ENCODE measurements at regions not wholly inside any gene's neighbourhood (a gene's known extent, or its start where the extent isn't known, plus 50 kb on each side); places are given as distances from the start of the nearest gene placed in this dataset.

DNA sequence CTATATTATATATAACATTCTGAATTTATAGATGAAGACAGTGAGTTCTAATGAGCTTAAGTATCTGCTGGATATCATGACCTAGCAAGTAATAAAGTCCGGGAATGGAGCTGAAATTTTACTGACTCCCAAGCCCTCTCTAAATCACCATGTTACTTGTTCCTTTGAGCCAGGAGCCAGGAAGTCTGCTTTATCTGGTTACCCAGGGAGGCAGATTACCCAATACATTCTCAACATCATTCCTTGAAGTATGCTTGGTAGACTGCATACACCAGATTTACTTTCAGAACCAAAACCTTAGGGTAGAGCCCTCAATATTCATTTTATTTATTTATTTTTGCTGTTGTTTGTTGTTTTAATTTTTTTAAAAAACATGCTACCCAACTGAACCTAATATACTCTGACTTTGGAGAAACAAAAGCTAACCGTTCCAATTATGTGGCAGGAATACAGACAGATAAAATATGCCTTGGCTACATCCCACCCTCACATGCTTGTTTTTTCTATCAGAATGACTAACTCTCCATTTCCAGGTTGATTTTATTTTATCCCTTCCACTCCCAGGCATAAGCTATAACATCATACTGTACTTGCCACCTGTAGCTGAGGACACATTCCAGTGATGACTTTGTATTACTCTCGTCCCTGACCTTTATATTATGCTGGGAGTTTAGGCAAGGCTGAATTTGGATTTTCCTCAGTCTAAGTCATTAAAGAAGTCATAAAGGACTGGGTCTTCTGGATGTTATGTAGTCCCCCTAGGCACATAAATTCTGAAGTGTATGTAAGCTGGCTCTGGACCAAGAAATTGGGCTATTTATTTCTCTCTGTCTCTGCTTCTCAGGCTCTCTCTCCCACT, 82.0 kb downstream of the YIPF5 start:
- WGBS, 2 donors: 71 to 86% methylated on average over 3 of the region's 3 CpGs
- H3K4me3 ChIP-seq (ENCODE audit: low read length in 2 of 2): no peak overlapping the region
- no peaks in the 10 kb centered on the region for H3K4me1 ChIP-seq (ENCODE audit: control insufficient read depth in 1 of 2, insufficient read depth in 2 of 2, low read length in 2 of 2)
- intact Hi-C loops (cut with DNase I): no loop called here
- H3K27me3 ChIP-seq (ENCODE audit: control insufficient read depth in 1 of 2, insufficient read depth in 2 of 2, low read length in 1 of 2): no peaks in the 10 kb centered on the region
- H3K9me3 ChIP-seq (ENCODE audit: control insufficient read depth, low read length): no peaks in the 10 kb centered on the region
- no peak for DNase-seq
- no peak overlapping the region for H3K27ac ChIP-seq (ENCODE audit: low read depth in 1 of 2, low read length in 2 of 2)
- no peaks in the 10 kb centered on the region for H3K36me3 ChIP-seq (ENCODE audit: control insufficient read depth in 1 of 2, insufficient read depth in 2 of 2, low read length in 1 of 2)
- ATAC-seq (ENCODE audit: low FRiP score): no peak

DNA sequence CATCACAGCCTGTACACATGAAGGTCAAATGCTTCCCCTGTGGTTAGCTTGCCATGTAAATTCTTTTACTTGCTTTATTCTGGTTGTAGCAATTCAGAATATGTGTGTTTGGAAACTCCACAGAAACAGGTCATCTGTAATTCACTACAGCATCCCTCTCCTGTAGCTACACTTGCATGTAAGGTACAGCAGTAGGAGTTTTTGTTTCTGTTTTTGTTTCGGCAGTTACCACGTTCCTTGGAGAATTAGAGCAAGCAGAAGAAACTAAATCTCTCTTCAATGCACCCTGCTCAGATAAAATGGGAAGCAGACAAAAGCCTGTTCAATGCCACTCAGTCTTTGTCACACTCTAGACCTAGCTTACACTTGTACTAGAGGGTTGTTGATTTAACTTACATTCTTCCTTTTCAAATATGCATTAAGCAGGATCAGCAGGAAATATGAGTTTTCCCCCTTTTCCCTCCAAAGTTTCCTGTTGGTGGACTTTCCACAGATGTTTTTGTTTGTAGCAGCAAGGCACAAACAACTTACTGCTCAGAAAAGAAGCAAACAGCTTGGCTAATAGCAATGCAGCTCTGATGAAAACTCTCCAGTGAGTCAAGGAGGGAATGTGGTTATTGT, 80.9 kb downstream of the YIPF5 start:
- ATAC-seq (ENCODE audit: low FRiP score) (no peak), DNase-seq (no peak)
- 30 to 36% methylated on average over 2 of the region's 2 CpGs for WGBS, 2 donors
- H3K4me1 ChIP-seq (ENCODE audit: control insufficient read depth in 1 of 2, insufficient read depth in 2 of 2, low read length in 2 of 2): no peaks in the 10 kb centered on the region
- no peak overlapping the region for H3K27ac ChIP-seq (ENCODE audit: low read depth in 1 of 2, low read length in 2 of 2)
- no peaks in the 10 kb centered on the region for H3K27me3 ChIP-seq (ENCODE audit: control insufficient read depth in 1 of 2, insufficient read depth in 2 of 2, low read length in 1 of 2)
- intact Hi-C loops (cut with DNase I): no loop called here
- H3K4me3 ChIP-seq (ENCODE audit: low read length in 2 of 2): no peak overlapping the region
- no peaks in the 10 kb centered on the region for H3K9me3 ChIP-seq (ENCODE audit: control insufficient read depth, low read length)
- no peaks in the 10 kb centered on the region for H3K36me3 ChIP-seq (ENCODE audit: control insufficient read depth in 1 of 2, insufficient read depth in 2 of 2, low read length in 1 of 2)

DNA sequence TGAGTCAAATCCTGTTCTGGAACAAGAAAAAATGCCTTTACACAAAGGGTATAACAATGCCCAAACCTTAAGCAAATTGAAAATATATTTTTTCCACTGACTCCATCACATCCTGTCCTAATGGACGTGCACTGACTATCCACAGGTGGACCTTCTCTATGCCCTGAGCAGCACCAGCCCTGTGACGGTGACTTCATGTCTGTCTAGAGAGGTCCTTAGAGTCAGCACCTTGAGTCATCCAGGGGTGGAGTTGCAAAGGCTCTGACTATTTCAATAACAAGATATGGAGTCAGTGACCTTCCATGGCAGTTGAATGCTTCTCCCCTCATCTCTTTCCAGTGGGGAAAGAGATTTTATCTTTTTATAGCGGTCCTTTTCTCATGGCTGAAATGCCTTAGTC, 78.0 kb downstream of the YIPF5 start:
- DNase-seq (no peak), ATAC-seq (ENCODE audit: low FRiP score) (no peak)
- intact Hi-C loops (cut with DNase I): no loop called here
- no peaks in the 10 kb centered on the region for H3K27me3 ChIP-seq (ENCODE audit: control insufficient read depth in 1 of 2, insufficient read depth in 2 of 2, low read length in 1 of 2)
- H3K36me3 ChIP-seq (ENCODE audit: control insufficient read depth in 1 of 2, insufficient read depth in 2 of 2, low read length in 1 of 2): no peaks in the 10 kb centered on the region
- WGBS, 2 donors: 96 to 100% methylated on average over 3 of the region's 3 CpGs
- no peak overlapping the region for H3K27ac ChIP-seq (ENCODE audit: low read depth in 1 of 2, low read length in 2 of 2)
- peaks cover 2% of the 10 kb centered on the region for H3K9me3 ChIP-seq (ENCODE audit: control insufficient read depth, low read length)
- H3K4me3 ChIP-seq (ENCODE audit: low read length in 2 of 2): no peak overlapping the region
- no peaks in the 10 kb centered on the region for H3K4me1 ChIP-seq (ENCODE audit: control insufficient read depth in 1 of 2, insufficient read depth in 2 of 2, low read length in 2 of 2)

DNA sequence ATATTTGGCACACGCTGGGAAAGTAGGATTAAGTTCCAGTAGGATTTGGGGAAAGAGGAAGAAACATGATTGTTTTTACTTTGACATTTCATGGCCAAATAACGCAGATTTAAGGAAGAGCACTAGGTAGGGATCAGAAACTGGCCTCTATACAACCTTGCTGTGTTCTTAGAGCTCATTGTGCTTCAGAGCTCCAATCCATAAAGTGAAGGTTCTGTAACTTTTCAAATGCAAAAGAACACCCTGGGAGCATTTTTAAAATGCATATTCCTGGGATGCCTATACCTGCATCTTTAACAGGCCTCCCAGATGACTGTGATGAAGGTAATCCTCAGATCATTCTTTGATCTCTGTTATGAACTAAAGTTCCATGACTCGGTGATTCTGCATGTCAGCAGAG, 77.1 kb downstream of the YIPF5 start:
- H3K27me3 ChIP-seq (ENCODE audit: control insufficient read depth in 1 of 2, insufficient read depth in 2 of 2, low read length in 1 of 2): no peaks in the 10 kb centered on the region
- H3K36me3 ChIP-seq (ENCODE audit: control insufficient read depth in 1 of 2, insufficient read depth in 2 of 2, low read length in 1 of 2): no peaks in the 10 kb centered on the region
- ATAC-seq (ENCODE audit: low FRiP score): no peak
- H3K4me3 ChIP-seq (ENCODE audit: low read length in 2 of 2): no peak overlapping the region
- no peak for DNase-seq
- H3K9me3 ChIP-seq (ENCODE audit: control insufficient read depth, low read length): peaks cover 2% of the 10 kb centered on the region
- intact Hi-C loops (cut with DNase I): no loop called here
- no peak overlapping the region for H3K27ac ChIP-seq (ENCODE audit: low read depth in 1 of 2, low read length in 2 of 2)
- no peaks in the 10 kb centered on the region for H3K4me1 ChIP-seq (ENCODE audit: control insufficient read depth in 1 of 2, insufficient read depth in 2 of 2, low read length in 2 of 2)
- WGBS, 2 donors: 88 to 89% methylated on average over 3 of the region's 3 CpGs

DNA sequence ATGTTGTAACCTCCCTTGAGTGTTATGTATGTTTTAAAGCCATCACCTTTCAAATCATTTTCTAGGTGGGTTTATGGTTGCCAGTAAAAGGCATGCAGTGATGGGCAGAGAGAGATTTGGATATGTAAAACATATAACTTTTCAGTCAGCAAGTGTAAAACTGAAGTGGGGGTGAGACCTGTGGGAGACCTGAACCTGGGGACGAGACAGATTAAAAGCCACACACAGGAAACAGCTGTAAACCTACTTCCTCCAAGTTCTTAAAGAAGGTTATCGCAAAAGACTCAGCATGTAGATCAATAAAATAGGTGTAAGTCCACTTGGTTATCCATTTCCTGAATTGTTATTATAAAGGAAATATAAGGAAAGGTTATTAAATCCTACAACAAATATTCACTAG, 76.6 kb downstream of the YIPF5 start:
- DNase-seq (no peak), ATAC-seq (ENCODE audit: low FRiP score) (no peak)
- Histone ChIP-seq H3K27ac (ENCODE audit: low read depth in 1 of 2, low read length in 2 of 2) (no peak overlapping the region), H3K27me3 (ENCODE audit: control insufficient read depth in 1 of 2, insufficient read depth in 2 of 2, low read length in 1 of 2) (no peaks in the 10 kb centered on the region), H3K4me1 (ENCODE audit: control insufficient read depth in 1 of 2, insufficient read depth in 2 of 2, low read length in 2 of 2) (no peaks in the 10 kb centered on the region), H3K9me3 (ENCODE audit: control insufficient read depth, low read length) (peaks cover 2% of the 10 kb centered on the region), H3K36me3 (ENCODE audit: control insufficient read depth in 1 of 2, insufficient read depth in 2 of 2, low read length in 1 of 2) (no peaks in the 10 kb centered on the region), H3K4me3 (ENCODE audit: low read length in 2 of 2) (no peak overlapping the region)
- 90 to 92% methylated on average over 2 of the region's 2 CpGs for WGBS, 2 donors
- intact Hi-C loops (cut with DNase I): no loop called here

DNA sequence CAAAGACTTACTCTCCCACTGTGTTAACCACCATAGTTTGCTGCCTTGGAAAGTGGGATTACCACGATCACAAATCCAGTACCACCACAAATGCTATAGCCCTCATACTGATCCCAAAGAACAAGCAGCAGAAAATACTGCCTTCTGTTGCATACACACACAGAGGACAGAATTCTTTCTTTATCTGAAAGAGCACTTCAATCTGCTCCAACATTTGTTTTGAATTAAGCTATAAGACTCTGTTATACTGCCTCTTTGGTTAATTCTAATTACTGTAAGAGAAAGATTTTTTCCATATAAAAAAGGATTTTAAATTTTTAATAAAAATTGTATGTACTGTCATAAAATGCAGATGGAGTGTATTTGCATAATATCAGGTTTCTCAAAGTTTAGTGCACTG, 69.8 kb downstream of the YIPF5 start:
- ATAC-seq (ENCODE audit: low FRiP score): no peak
- no peak overlapping the region for H3K4me3 ChIP-seq (ENCODE audit: low read length in 2 of 2)
- intact Hi-C loops (cut with DNase I): no loop called here
- H3K27me3 ChIP-seq (ENCODE audit: control insufficient read depth in 1 of 2, insufficient read depth in 2 of 2, low read length in 1 of 2): no peaks in the 10 kb centered on the region
- 90 to 96% methylated on average over 1 of the region's 1 CpG for WGBS, 2 donors
- H3K4me1 ChIP-seq (ENCODE audit: control insufficient read depth in 1 of 2, insufficient read depth in 2 of 2, low read length in 2 of 2): no peaks in the 10 kb centered on the region
- H3K9me3 ChIP-seq (ENCODE audit: control insufficient read depth, low read length): no peaks in the 10 kb centered on the region
- no peaks in the 10 kb centered on the region for H3K36me3 ChIP-seq (ENCODE audit: control insufficient read depth in 1 of 2, insufficient read depth in 2 of 2, low read length in 1 of 2)
- H3K27ac ChIP-seq (ENCODE audit: low read depth in 1 of 2, low read length in 2 of 2): no peak overlapping the region
- DNase-seq: no peak

DNA sequence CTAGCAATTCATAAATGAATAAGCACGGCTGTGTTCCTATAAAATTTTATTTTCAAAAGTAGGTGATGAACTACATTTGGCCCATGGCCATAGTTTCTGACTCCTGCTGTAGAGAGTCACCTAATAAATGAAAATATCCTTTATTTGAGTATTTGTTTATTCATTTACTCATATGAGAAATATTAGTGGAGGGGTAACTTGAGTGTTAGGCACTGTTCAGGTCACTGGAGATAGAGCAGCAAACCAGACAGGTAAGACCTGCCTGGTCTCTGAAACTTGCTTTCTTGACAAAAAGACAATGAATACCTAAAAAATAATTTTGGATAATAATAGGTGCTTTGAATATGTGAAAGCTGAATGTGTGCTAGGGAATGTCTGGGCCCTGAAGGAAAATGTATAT, 68.8 kb downstream of the YIPF5 start:
- intact Hi-C loops (cut with DNase I): no loop called here

DNA sequence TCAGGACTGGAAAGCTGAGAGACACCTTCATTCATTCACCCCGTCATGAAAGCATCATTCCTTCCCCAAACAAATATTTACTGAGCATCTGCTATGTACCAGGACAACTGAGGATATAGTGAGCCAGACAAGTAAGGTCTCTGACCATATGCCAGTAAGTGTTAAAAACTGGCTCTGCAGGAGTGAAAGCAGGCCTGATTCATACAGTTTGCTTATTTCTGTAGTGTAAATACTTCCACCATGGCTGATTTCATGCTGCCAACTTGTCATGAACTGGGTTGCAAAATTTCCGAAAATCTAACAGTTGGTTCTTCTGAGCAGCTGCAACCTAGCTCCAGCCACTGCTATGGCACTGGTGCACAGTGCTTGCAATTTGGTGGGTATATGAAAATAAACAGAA, 68.1 kb downstream of the YIPF5 start:
- 88 to 92% methylated on average over 2 of the region's 2 CpGs for WGBS, 2 donors
- Histone ChIP-seq H3K4me3 (ENCODE audit: low read length in 2 of 2) (no peak overlapping the region), H3K9me3 (ENCODE audit: control insufficient read depth, low read length) (no peaks in the 10 kb centered on the region), H3K27me3 (ENCODE audit: control insufficient read depth in 1 of 2, insufficient read depth in 2 of 2, low read length in 1 of 2) (no peaks in the 10 kb centered on the region), H3K36me3 (ENCODE audit: control insufficient read depth in 1 of 2, insufficient read depth in 2 of 2, low read length in 1 of 2) (no peaks in the 10 kb centered on the region), H3K4me1 (ENCODE audit: control insufficient read depth in 1 of 2, insufficient read depth in 2 of 2, low read length in 2 of 2) (no peaks in the 10 kb centered on the region), H3K27ac (ENCODE audit: low read depth in 1 of 2, low read length in 2 of 2) (no peak overlapping the region)
- DNase-seq (no peak), ATAC-seq (ENCODE audit: low FRiP score) (no peak)
- intact Hi-C loops (cut with DNase I): no loop called here

More for the DNA sequence above, 68.8 kb downstream of the YIPF5 start:
- Histone ChIP-seq H3K36me3 (ENCODE audit: control insufficient read depth in 1 of 2, insufficient read depth in 2 of 2, low read length in 1 of 2) (no peaks in the 10 kb centered on the region), H3K27me3 (ENCODE audit: control insufficient read depth in 1 of 2, insufficient read depth in 2 of 2, low read length in 1 of 2) (no peaks in the 10 kb centered on the region), H3K27ac (ENCODE audit: low read depth in 1 of 2, low read length in 2 of 2) (no peak overlapping the region), H3K9me3 (ENCODE audit: control insufficient read depth, low read length) (no peaks in the 10 kb centered on the region), H3K4me1 (ENCODE audit: control insufficient read depth in 1 of 2, insufficient read depth in 2 of 2, low read length in 2 of 2) (no peaks in the 10 kb centered on the region), H3K4me3 (ENCODE audit: low read length in 2 of 2) (no peak overlapping the region)
- ATAC-seq (ENCODE audit: low FRiP score) (no peak), DNase-seq (no peak)
- 89 to 91% methylated on average over 1 of the region's 1 CpG for WGBS, 2 donors

DNA sequence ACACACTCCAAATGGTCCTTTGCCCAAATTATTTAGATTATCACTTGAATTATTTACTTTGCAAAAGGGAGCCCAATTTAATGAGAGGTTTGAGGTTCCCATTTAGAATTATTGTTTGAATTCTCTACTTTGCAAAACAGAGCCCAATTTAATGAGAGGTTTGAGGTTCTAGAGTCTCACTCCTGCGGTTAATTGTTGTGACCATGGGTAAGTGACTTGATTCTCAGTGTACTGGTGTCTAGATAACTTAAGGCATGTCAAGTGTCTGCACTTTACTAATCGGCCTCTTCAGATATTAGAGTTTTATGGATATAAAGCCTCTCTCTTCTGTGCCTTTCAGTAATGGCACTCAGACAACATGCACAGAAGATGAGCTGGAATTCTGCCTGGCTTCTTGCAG, 67.5 kb downstream of the YIPF5 start:
- no peak for DNase-seq
- no peak overlapping the region for H3K4me3 ChIP-seq (ENCODE audit: low read length in 2 of 2)
- intact Hi-C loops (cut with DNase I): no loop called here

More for the DNA sequence above, 67.5 kb downstream of the YIPF5 start:
- Histone ChIP-seq H3K4me1 (ENCODE audit: control insufficient read depth in 1 of 2, insufficient read depth in 2 of 2, low read length in 2 of 2) (no peaks in the 10 kb centered on the region), H3K27me3 (ENCODE audit: control insufficient read depth in 1 of 2, insufficient read depth in 2 of 2, low read length in 1 of 2) (no peaks in the 10 kb centered on the region), H3K9me3 (ENCODE audit: control insufficient read depth, low read length) (no peaks in the 10 kb centered on the region), H3K27ac (ENCODE audit: low read depth in 1 of 2, low read length in 2 of 2) (no peak overlapping the region), H3K36me3 (ENCODE audit: control insufficient read depth in 1 of 2, insufficient read depth in 2 of 2, low read length in 1 of 2) (no peaks in the 10 kb centered on the region)
- ATAC-seq (ENCODE audit: low FRiP score): no peak
- 94 to 96% methylated on average over 2 of the region's 2 CpGs for WGBS, 2 donors
